ENCODE measurements at regions not wholly inside any gene's neighbourhood (a gene's known extent, or its start where the extent isn't known, plus 50 kb on each side); places are given as distances from the start of the nearest gene placed in this dataset.

- no peak for TF ChIP-seq CTCF (conservative IDR thresholded peaks at IDR 0.05 in 1 of 2, IDR thresholded peaks at IDR 0.05 in 1 of 2; ENCODE audit: extremely low read depth in 1 of 2, insufficient read depth in 1 of 2, low read depth in 1 of 2, low read length in 2 of 2)
- no peak for TF ChIP-seq EZH2 (IDR thresholded peaks at IDR 0.05; ENCODE audit: borderline replicate concordance, low read length)
These were observed 119.2 kb downstream of the AXIN2 start for GRCh38 chr17:65442250-65442649.

Measured in mammary epithelial cell (primary cell).